ENCODE measurements at regions not wholly inside any gene's neighbourhood (a gene's known extent, or its start where the extent isn't known, plus 50 kb on each side); places are given as distances from the start of the nearest gene placed in this dataset.

DNA sequence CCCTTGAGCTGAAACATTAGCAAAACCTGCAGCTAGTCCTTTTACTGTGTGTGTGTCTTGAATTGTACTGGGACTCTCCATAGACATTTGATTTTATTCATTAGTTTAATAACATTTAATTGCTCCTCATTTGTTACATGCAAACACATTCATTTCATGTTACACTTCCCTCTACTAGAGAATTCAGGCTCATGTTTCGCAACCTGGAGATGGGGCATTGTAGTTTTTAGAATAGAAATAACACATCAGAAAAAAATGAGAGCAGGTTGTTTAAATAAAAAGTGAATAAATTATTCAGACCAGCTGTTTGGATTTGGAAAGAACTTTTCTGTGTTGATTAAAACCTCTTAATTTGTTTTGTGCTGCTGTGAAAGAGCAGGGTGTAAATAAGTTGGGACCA, 243.9 kb downstream of the ETV1 start:
- ChIA-PET CTCF (interaction anchor here (1.0 to 1.2 kb wide), 2 partner anchors 10 to 463 kb away, joined by 3 read pairs; no protein-coding TSS in a partner anchor), POLR2A (no interaction called here), RAD21 (ENCODE audit: low non-redundant PET in 1 of 2, low total read pairs in 2 of 2, uncharacterized antibody in 2 of 2, unreplicated experiment in 2 of 2) (no interaction called here)
- no TSS peak for BruUV-seq (replicated peaks)
- H4K20me1 ChIP-seq (ENCODE audit: insufficient read depth): no peaks in the 10 kb centered on the region
- ATAC-seq: no peak
- no peaks in the 10 kb centered on the region for H3K36me3 ChIP-seq (ENCODE audit: control insufficient read depth in 1 of 2, insufficient read depth in 2 of 2, low read length in 2 of 2)
- DNase-seq (ENCODE audit: low read depth, low spot score): no peak
- no peak overlapping the region for H3K27ac ChIP-seq (ENCODE audit: low read depth, low read length)
- no peak overlapping the region for H3K9ac ChIP-seq (ENCODE audit: low read length)
- peaks cover 0 to 17% of the 10 kb centered on the region in 2 experiments; a peak in 3 of 4 replicates for H3K4me1 ChIP-seq (ENCODE audit: control insufficient read depth in 1 of 2, insufficient read depth in 2 of 2, low read length in 2 of 2)
- peak overlapping the region; percentile 33 for H2AFZ ChIP-seq (ENCODE audit: low read depth, low read length, poor library complexity, severe bottlenecking)
- no peaks in the 10 kb centered on the region for H3K9me2 ChIP-seq (ENCODE audit: insufficient read depth)
- no peaks in the 10 kb centered on the region for H3K79me2 ChIP-seq (ENCODE audit: insufficient read depth, low read length)
- no peaks in the 10 kb centered on the region for H3K27me3 ChIP-seq (ENCODE audit: insufficient read depth, low read length)
- no peak overlapping the region for H3K4me2 ChIP-seq (ENCODE audit: low read length)
- no peak for TF ChIP-seq CBX3 (IDR thresholded peaks at IDR 0.05; ENCODE audit: low read depth)
- TF ChIP-seq, protein P1, sequence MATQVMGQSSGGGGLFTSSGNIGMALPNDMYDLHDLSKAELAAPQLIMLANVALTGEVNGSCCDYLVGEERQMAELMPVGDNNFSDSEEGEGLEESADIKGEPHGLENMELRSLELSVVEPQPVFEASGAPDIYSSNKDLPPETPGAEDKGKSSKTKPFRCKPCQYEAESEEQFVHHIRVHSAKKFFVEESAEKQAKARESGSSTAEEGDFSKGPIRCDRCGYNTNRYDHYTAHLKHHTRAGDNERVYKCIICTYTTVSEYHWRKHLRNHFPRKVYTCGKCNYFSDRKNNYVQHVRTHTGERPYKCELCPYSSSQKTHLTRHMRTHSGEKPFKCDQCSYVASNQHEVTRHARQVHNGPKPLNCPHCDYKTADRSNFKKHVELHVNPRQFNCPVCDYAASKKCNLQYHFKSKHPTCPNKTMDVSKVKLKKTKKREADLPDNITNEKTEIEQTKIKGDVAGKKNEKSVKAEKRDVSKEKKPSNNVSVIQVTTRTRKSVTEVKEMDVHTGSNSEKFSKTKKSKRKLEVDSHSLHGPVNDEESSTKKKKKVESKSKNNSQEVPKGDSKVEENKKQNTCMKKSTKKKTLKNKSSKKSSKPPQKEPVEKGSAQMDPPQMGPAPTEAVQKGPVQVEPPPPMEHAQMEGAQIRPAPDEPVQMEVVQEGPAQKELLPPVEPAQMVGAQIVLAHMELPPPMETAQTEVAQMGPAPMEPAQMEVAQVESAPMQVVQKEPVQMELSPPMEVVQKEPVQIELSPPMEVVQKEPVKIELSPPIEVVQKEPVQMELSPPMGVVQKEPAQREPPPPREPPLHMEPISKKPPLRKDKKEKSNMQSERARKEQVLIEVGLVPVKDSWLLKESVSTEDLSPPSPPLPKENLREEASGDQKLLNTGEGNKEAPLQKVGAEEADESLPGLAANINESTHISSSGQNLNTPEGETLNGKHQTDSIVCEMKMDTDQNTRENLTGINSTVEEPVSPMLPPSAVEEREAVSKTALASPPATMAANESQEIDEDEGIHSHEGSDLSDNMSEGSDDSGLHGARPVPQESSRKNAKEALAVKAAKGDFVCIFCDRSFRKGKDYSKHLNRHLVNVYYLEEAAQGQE (IDR thresholded peaks at IDR 0.05; ENCODE audit: low read depth): no peak
- TF ChIP-seq, protein P2, sequence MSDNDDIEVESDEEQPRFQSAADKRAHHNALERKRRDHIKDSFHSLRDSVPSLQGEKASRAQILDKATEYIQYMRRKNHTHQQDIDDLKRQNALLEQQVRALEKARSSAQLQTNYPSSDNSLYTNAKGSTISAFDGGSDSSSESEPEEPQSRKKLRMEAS (IDR thresholded peaks at IDR 0.05): no peak
- no peak for TF ChIP-seq SP1 (IDR thresholded peaks at IDR 0.05; ENCODE audit: low read depth)
- TF ChIP-seq TCF7L2 (IDR thresholded peaks at IDR 0.05; ENCODE audit: borderline replicate concordance, extremely low read depth, insufficient read depth, insufficient read length): no peak
- TF ChIP-seq ELF1 (IDR thresholded peaks at IDR 0.05; ENCODE audit: borderline replicate concordance, low read depth): no peak
- TF ChIP-seq RAD21 (IDR thresholded peaks at IDR 0.05; ENCODE audit: low read depth): no peak
- TF ChIP-seq POLR2AphosphoS5 (IDR thresholded peaks at IDR 0.05; ENCODE audit: low read depth, low read length): no peak
- no peak for TF ChIP-seq FOSL1 (IDR thresholded peaks at IDR 0.05; ENCODE audit: low read depth)
- no peak for TF ChIP-seq ZFX (IDR thresholded peaks at IDR 0.05)
- no peak for TF ChIP-seq EGR1 (IDR thresholded peaks at IDR 0.05; ENCODE audit: low read depth)
- no peak for TF ChIP-seq YY1 (IDR thresholded peaks at IDR 0.05; ENCODE audit: extremely low read depth, insufficient replicate concordance, low read depth, low read length)
- no peak for TF ChIP-seq CEBPB (IDR thresholded peaks at IDR 0.05; ENCODE audit: low read depth)
- TF ChIP-seq SIN3A (IDR thresholded peaks at IDR 0.05; ENCODE audit: low read depth): no peak
- TF ChIP-seq SRF (IDR thresholded peaks at IDR 0.05; ENCODE audit: low read depth): no peak
- no peak for TF ChIP-seq JUND (IDR thresholded peaks at IDR 0.05)
- TF ChIP-seq, protein P3, sequence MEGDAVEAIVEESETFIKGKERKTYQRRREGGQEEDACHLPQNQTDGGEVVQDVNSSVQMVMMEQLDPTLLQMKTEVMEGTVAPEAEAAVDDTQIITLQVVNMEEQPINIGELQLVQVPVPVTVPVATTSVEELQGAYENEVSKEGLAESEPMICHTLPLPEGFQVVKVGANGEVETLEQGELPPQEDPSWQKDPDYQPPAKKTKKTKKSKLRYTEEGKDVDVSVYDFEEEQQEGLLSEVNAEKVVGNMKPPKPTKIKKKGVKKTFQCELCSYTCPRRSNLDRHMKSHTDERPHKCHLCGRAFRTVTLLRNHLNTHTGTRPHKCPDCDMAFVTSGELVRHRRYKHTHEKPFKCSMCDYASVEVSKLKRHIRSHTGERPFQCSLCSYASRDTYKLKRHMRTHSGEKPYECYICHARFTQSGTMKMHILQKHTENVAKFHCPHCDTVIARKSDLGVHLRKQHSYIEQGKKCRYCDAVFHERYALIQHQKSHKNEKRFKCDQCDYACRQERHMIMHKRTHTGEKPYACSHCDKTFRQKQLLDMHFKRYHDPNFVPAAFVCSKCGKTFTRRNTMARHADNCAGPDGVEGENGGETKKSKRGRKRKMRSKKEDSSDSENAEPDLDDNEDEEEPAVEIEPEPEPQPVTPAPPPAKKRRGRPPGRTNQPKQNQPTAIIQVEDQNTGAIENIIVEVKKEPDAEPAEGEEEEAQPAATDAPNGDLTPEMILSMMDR (IDR thresholded peaks at IDR 0.05 in 2 of 3, conservative IDR thresholded peaks at IDR 0.05 in 1 of 3; ENCODE audit: borderline replicate concordance in 1 of 3, insufficient read depth in 1 of 3, low read depth in 2 of 3, low read length in 2 of 3): no peak
- no peak for TF ChIP-seq EZH2phosphoT487 (IDR thresholded peaks at IDR 0.05; ENCODE audit: borderline replicate concordance)
- TF ChIP-seq POLR2A (IDR thresholded peaks at IDR 0.05; ENCODE audit: borderline replicate concordance, extremely low read depth, insufficient read depth, insufficient read length): no peak
- TF ChIP-seq ZNF274 (IDR thresholded peaks at IDR 0.05; ENCODE audit: low read depth, low read length): no peak
- no peaks in the 10 kb centered on the region for H3K9me3 ChIP-seq (ENCODE audit: control insufficient read depth in 1 of 2, insufficient read depth in 1 of 2, low read depth in 1 of 2, low read length in 2 of 2)
- intact Hi-C loops (cut with micrococcal nuclease): no loop called here
- no peak overlapping the region for H3K4me3 ChIP-seq (replicated peaks in 1 of 2; ENCODE audit: low read depth in 1 of 2, low read length in 2 of 2)

Measured in HCT116 (cell line).